UCSD-AML1 (cell line): ENCODE measurements at regions not wholly inside any gene's neighbourhood (a gene's known extent, or its start where the extent isn't known, plus 50 kb on each side); places are given as distances from the start of the nearest gene placed in this dataset.

ENCODE experiments used
- DNase-seq: peaks from one replicate; lab custom pipeline; 2025; ENCODE audit not compliant: unreplicated experiment; lab: John Stamatoyannopoulos, UW

DNA sequence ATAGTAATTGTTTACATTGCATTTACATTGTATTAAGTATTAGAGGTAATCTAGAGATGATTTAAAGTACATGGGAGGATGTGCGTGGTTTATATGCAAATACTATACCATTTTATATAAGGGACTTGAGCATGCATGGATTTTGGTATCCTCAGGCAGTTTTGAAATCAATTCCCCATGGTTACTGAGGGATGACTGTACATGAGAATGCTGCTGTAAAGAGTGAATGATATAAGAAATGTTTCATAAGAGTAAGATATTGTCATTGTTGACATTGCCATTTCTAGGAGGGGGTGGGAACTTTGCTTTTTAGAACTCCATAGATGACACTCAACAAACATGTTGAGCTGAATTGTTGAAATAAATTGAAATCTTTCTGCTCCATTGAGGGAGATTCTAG is 185.0 kb downstream of the SEMA6A start:
- DNase-seq: no peak

GRCh38 chr5:116388564-116389258 is 185.9 kb downstream of the SEMA6A start:
- DNase-seq: no peak

GRCh38 chr5:116387738-116388137 is 186.9 kb downstream of the SEMA6A start:
- no peak for DNase-seq

- no peak for DNase-seq
Observed at GRCh38 chr5:116386633-116387032, 188.0 kb downstream of the SEMA6A start.

GRCh38 chr5:116382874-116383266 is 191.8 kb downstream of the SEMA6A start:
- no peak for DNase-seq

- no peak for DNase-seq
Observed at GRCh38 chr5:116382032-116382873, 192.4 kb downstream of the SEMA6A start.

GRCh38 chr5:116381201-116381600 is 193.4 kb downstream of the SEMA6A start:
- DNase-seq: no peak

GRCh38 chr5:116380621-116381020 is 194.0 kb downstream of the SEMA6A start:
- no peak for DNase-seq

GRCh38 chr5:116379306-116379705 is 195.3 kb downstream of the SEMA6A start:
- no peak for DNase-seq

DNA sequence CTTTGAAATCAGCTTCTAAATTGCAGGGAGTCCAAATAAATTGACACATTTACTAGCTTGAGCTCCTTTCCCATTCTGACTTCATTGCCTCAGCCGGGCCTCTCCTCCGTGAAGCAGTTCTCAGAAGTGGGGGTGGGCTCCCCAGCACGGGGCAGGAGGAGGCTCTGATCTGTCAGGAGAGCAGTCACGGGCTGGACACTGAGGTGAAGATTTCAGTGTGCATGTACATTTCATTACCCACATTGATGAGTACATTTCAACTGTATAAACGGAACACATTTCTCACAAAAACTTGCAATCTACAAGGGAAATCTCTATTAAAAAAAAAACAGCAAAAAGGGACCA is 195.9 kb downstream of the SEMA6A start:
- DNase-seq: no peak

DNA sequence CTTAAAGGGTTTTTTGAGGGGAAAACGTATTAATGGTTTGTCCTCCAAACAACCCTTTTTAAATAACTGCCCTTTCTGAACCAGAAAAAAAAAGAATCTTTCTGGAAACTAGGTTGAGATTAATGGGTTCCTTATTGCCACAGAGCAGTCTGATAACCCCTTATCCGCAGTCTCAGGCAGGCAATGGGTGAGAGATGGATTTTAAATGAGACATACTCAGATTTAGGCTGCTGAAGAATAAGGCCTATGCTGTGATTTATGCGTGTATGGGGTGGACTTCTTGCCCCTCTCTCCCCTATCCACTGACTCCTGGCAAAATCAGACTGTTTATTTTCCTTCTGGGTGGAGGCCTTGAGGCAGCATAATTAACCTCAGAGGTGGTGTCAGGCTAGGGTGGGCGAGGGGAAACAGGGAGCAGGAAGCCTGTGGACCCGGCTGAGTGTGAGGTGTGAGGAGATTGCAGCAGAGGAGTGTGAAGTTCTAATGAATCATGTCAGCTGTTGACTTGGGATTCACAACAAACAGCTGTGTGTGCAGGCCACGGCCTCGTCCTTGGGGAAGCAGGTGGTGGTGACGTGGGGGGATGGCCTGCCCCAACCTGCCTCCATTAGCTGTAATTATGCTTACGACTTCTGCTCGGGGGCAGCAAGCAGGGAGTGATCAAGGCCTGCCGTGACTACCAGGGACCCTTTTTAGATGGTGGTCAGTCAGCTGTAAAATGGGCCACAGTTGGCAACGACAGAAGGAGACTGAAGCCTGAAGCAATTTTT is 196.4 kb downstream of the SEMA6A start:
- DNase-seq: no peak

DNA sequence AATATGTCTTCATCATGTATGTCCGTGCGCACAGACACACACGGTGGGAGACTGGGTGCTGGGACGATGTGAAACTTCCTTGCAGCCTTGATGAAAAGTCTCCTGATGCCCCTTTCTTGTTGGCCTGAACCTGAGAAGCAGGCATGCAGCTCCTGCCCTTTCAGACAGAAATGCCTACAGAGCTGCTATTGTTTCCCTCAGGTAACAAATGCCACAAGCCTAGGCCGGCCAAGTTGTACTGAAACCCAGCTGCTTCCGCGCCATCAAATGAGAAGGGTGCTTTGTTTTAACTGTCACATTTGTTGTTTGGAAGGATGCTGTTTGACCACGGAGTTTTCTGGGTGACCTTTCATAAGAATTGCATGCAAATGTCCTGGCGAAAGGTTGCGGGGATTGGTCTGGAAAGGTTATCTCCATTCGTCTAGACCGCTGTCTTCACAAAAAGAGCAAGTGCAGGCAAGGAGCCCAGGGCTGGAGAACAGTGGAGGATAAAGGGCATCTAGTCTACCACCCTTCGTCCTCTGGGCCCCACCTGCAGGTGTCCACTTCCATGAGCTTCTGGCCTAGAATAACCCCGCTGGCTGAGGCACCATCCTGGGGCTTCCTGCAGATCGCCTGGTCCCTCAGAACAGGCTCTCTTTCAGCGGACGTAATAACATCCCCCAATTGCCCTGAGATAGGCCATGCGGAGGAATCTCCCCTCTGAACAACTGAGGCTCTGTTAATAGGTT is 197.2 kb downstream of the SEMA6A start:
- DNase-seq: no peak

GRCh38 chr5:116375926-116376325 is 198.7 kb downstream of the SEMA6A start:
- DNase-seq: no peak

GRCh38 chr5:116374434-116374852 is 200.2 kb downstream of the SEMA6A start:
- DNase-seq: no peak

GRCh38 chr5:116372931-116373597 is 201.6 kb downstream of the SEMA6A start:
- DNase-seq: no peak

DNA sequence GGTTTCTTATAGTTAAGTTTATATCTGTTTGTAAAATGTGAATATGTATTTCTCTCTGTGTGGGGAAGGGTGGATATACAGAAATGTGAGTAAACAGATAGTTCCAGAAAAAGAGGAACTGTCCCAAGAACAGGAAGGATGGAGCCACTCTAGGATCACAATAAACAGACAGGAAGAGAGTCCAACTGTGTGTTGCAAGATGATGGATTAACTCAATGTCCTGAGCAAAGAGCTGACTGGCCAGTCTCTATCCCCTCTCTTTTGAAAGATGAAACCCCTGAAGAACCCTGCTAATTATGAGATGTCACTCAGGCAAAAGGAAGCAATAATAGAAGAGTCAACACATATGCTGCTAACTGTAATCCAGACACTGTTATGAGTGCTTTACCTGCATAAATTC is 202.7 kb downstream of the SEMA6A start:
- DNase-seq: no peak

GRCh38 chr5:116371431-116371830 is 203.2 kb downstream of the SEMA6A start:
- no peak for DNase-seq

DNA sequence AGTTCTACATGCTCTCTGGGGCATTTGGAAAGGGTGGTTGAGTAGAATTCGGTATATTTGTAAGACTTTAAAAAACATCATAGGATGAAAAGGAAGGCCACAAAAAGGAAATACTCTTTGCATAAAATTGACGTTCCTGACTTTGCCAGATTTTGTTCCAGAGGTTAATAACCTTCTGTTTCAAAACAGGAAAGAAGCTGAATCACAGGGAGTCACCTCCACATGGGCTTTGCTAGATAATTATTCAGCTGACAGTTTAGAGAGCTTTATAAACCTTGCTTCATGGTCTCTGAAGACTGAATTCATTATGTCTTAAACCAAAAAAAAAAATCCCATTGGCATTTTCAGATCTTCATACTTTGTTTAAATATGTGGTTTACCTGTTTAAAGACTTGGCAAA is 203.7 kb downstream of the SEMA6A start:
- DNase-seq: no peak

DNA sequence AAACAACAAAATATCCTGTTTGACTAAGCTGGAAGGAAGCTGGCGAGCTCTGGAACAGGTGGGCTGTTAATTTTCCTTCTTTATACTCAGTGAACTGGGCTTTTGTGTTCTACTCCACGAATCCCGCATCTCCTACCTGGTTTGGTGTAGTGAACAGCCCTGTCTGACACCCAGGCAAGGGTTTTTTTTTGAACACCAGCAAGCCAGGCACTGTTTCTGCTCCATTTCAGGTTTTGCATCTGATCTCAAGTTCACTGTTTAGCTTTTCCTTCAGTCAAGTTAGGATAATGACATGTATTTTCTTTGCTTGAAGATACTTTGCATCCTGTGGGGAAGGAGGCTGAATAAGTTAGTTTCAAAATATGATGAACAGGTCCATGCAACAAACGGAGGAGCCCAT is 204.5 kb downstream of the SEMA6A start:
- DNase-seq: no peak

GRCh38 chr5:116365006-116365496 is 209.6 kb downstream of the SEMA6A start:
- no peak for DNase-seq
